ENCODE measurements at regions not wholly inside any gene's neighbourhood (a gene's known extent, or its start where the extent isn't known, plus 50 kb on each side); places are given as distances from the start of the nearest gene placed in this dataset.

- no peak overlapping the region for H3K27ac ChIP-seq (ENCODE audit: low read depth, low read length)
- ChIA-PET POLR2A (no interaction called here), CTCF (no interaction called here)
- no peak for TF ChIP-seq CTCF (IDR thresholded peaks at IDR 0.05; ENCODE audit: low read depth, low read length)
- no peaks in the 10 kb centered on the region for H3K9me3 ChIP-seq (ENCODE audit: control insufficient read depth, insufficient read depth, low read length)
- H3K4me3 ChIP-seq (ENCODE audit: low read depth, low read length), result no peak overlapping the region
- H3K27me3 ChIP-seq (ENCODE audit: control insufficient read depth, insufficient read depth, low read length), result no peaks in the 10 kb centered on the region
- DNase-seq (ENCODE audit: low read depth, low spot score), result no peak
Measured at GRCh38 chr15:56835718-56836171, 82.7 kb upstream of the TCF12 start.

- Histone ChIP-seq H3K4me3 (ENCODE audit: low read depth, low read length) (no peak overlapping the region), H3K27me3 (ENCODE audit: control insufficient read depth, insufficient read depth, low read length) (no peaks in the 10 kb centered on the region), H3K27ac (ENCODE audit: low read depth, low read length) (no peak overlapping the region), H3K9me3 (ENCODE audit: control insufficient read depth, insufficient read depth, low read length) (no peaks in the 10 kb centered on the region)
- no peak for TF ChIP-seq CTCF (IDR thresholded peaks at IDR 0.05; ENCODE audit: low read depth, low read length)
- DNase-seq (ENCODE audit: low read depth, low spot score), result no peak
- CTCF ChIA-PET, result interaction anchor here (2.7 kb wide), 1 partner anchor 10 kb away, joined by 15 read pairs; no protein-coding TSS in a partner anchor
- POLR2A ChIA-PET, result interaction anchor here (0.8 kb wide), 1 partner anchor 100 kb away, joined by 3 read pairs; no protein-coding TSS in a partner anchor
Measured at GRCh38 chr15:56832125-56832524, 86.3 kb upstream of the TCF12 start.

- POLR2A ChIA-PET, result interaction anchor here (0.8 kb wide), 1 partner anchor 99 kb away, joined by 3 read pairs; no protein-coding TSS in a partner anchor
Measured at GRCh38 chr15:56831467-56832005, 86.9 kb upstream of the TCF12 start.

GRCh38 chr15:56824175-56824574 is 90.9 kb upstream of the ZNF280D start:
- DNase-seq (ENCODE audit: low read depth, low spot score), result no peak
- CTCF ChIA-PET, result interaction anchor here (0.5 to 4.0 kb wide), 8 partner anchors 15 to 517 kb away, joined by 3 to 26 read pairs (median 3); no protein-coding TSS in a partner anchor
- Histone ChIP-seq H3K27ac (ENCODE audit: low read depth, low read length) (no peak overlapping the region), H3K4me3 (ENCODE audit: low read depth, low read length) (no peak overlapping the region), H3K27me3 (ENCODE audit: control insufficient read depth, insufficient read depth, low read length) (no peaks in the 10 kb centered on the region), H3K9me3 (ENCODE audit: control insufficient read depth, insufficient read depth, low read length) (no peaks in the 10 kb centered on the region)
- no peak for TF ChIP-seq CTCF (IDR thresholded peaks at IDR 0.05; ENCODE audit: low read depth, low read length)
- POLR2A ChIA-PET, result no interaction called here

More at GRCh38 chr15:56831467-56832005, 86.9 kb upstream of the TCF12 start:
- no peaks in the 10 kb centered on the region for H3K27me3 ChIP-seq (ENCODE audit: control insufficient read depth, insufficient read depth, low read length)
- H3K4me3 ChIP-seq (ENCODE audit: low read depth, low read length), result no peak overlapping the region
- CTCF ChIA-PET, result interaction anchor here (1.3 to 2.7 kb wide), 2 partner anchors 9 to 315 kb away, joined by 3 to 15 read pairs; no protein-coding TSS in a partner anchor
- no peaks in the 10 kb centered on the region for H3K9me3 ChIP-seq (ENCODE audit: control insufficient read depth, insufficient read depth, low read length)
- H3K27ac ChIP-seq (ENCODE audit: low read depth, low read length), result no peak overlapping the region
- no peak for TF ChIP-seq CTCF (IDR thresholded peaks at IDR 0.05; ENCODE audit: low read depth, low read length)
- no peak for DNase-seq (ENCODE audit: low read depth, low spot score)

- CTCF ChIA-PET, result interaction anchor here (0.5 to 4.0 kb wide), 31 partner anchors 9 to 708 kb away, joined by 3 to 26 read pairs (median 4); no protein-coding TSS in a partner anchor
Measured at GRCh38 chr15:56821721-56822425, 88.6 kb upstream of the ZNF280D start.

More at GRCh38 chr15:56821721-56822425, 88.6 kb upstream of the ZNF280D start:
- H3K27me3 ChIP-seq (ENCODE audit: control insufficient read depth, insufficient read depth, low read length), result no peaks in the 10 kb centered on the region
- no peaks in the 10 kb centered on the region for H3K9me3 ChIP-seq (ENCODE audit: control insufficient read depth, insufficient read depth, low read length)
- POLR2A ChIA-PET, result interaction anchor here (0.5 kb wide), 1 partner anchor 48 kb away, joined by 3 read pairs; no protein-coding TSS in a partner anchor
- H3K27ac ChIP-seq (ENCODE audit: low read depth, low read length), result no peak overlapping the region
- TF ChIP-seq CTCF (IDR thresholded peaks at IDR 0.05; ENCODE audit: low read depth, low read length), result peak; percentile 79
- peak; percentile 36 for DNase-seq (ENCODE audit: low read depth, low spot score)
- H3K4me3 ChIP-seq (ENCODE audit: low read depth, low read length), result no peak overlapping the region
